GM23338 (cell line): ENCODE measurements at regions not wholly inside any gene's neighbourhood (a gene's known extent, or its start where the extent isn't known, plus 50 kb on each side); places are given as distances from the start of the nearest gene placed in this dataset.

ENCODE experiments used
- ATAC-seq: fragments of 200-7000 bp; cut with Tn5 transposase; 3 replicates; pipeline ENCODE4 v1.9.1; 2020
- DNase-seq: peaks from one replicate; pipeline ENCODE4 v3.0.0-alpha.2; 2015; ENCODE audit warnings: low spot score
- H2AFZ ChIP-seq: fragments of 200-600 bp; sonication (generic); 2 replicates; pipeline ENCODE4 v1.8.0; 2016; ENCODE audit warnings: antibody characterized with exemption, mild to moderate bottlenecking, moderate library complexity
- H3F3A ChIP-seq: fragments of 200-600 bp; sonication (generic); replicated peaks from 2 replicates; pipeline ENCODE4 v1.8.0; 2017; ENCODE audit warnings: antibody characterized with exemption, mixed run types, low read depth
- H3K27ac ChIP-seq: fragments of 200-600 bp; sonication (generic); 2 replicates; pipeline ENCODE4 v1.6.1; 2016; ENCODE audit warnings: low read depth
- H3K27me3 ChIP-seq: fragments of 200-600 bp; sonication (generic); 2 replicates; pipeline ENCODE4 v1.8.0; 2016; ENCODE audit warnings: mild to moderate bottlenecking, mixed run types, moderate library complexity; ENCODE audit not compliant: insufficient read depth
- H3K36me3 ChIP-seq: fragments of 200-600 bp; sonication (generic); 2 replicates; pipeline ENCODE4 v1.8.0; 2016; ENCODE audit warnings: mild to moderate bottlenecking; ENCODE audit not compliant: insufficient read depth
- H3K4me1 ChIP-seq: fragments of 200-600 bp; sonication (generic); 2 replicates; pipeline ENCODE4 v1.8.0; 2016; ENCODE audit warnings: mild to moderate bottlenecking, moderate library complexity; ENCODE audit not compliant: insufficient read depth
- H3K4me2 ChIP-seq: fragments of 200-600 bp; sonication (generic); 2 replicates; pipeline ENCODE4 v1.7.1; 2017; ENCODE audit warnings: mixed run types
- H3K4me3 ChIP-seq: fragments of 200-600 bp; sonication (generic); 2 replicates; pipeline ENCODE4 v1.6.1; 2016; ENCODE audit warnings: mixed run types
- H3K79me2 ChIP-seq: fragments of 200-600 bp; sonication (generic); replicated peaks from 2 replicates; pipeline ENCODE4 v1.8.0; 2017; ENCODE audit warnings: mild to moderate bottlenecking; ENCODE audit not compliant: insufficient read depth
- H3K9me2 ChIP-seq: fragments of 200-600 bp; sonication (generic); 2 replicates; pipeline ENCODE4 v1.8.0; 2017; ENCODE audit not compliant: insufficient read depth
- H4K20me1 ChIP-seq: fragments of 200-600 bp; sonication (generic); replicated peaks from 2 replicates; pipeline ENCODE4 v1.8.0; 2017; ENCODE audit warnings: mild to moderate bottlenecking; ENCODE audit not compliant: insufficient read depth
- H3K27ac Mint-ChIP-seq: 2 replicates; pipeline ENCODE4 v1.8.0; 2020; ENCODE audit warnings: inconsistent platforms, mild to moderate bottlenecking, moderate library complexity, mixed read lengths
- H3K27me3 Mint-ChIP-seq: 3 replicates; pipeline ENCODE4 v1.8.0; 2022; ENCODE audit warnings: low read depth, mild to moderate bottlenecking, moderate library complexity, mixed read lengths, inconsistent platforms; ENCODE audit not compliant: insufficient read depth, poor library complexity
- H3K36me3 Mint-ChIP-seq: 3 replicates; pipeline ENCODE4 v1.8.0; 2021; ENCODE audit warnings: low read depth, mild to moderate bottlenecking, inconsistent platforms, moderate library complexity, mixed read lengths
- H3K4me1 Mint-ChIP-seq: 3 replicates; pipeline ENCODE4 v1.8.0; 2020; ENCODE audit warnings: mild to moderate bottlenecking, inconsistent platforms, mixed read lengths
- H3K4me3 Mint-ChIP-seq: 3 replicates; pipeline ENCODE4 v1.8.0; 2021; ENCODE audit warnings: moderate library complexity, mild to moderate bottlenecking, inconsistent platforms, mixed read lengths
- H3K9me3 Mint-ChIP-seq: 3 replicates; pipeline ENCODE4 v1.8.0; 2020; ENCODE audit warnings: moderate library complexity, mild to moderate bottlenecking, inconsistent platforms, mixed read lengths
- CREB1 ChIP-seq: fragments of 250-450 bp; sonication (Bioruptor Pico); IDR thresholded peaks from 2 replicates; pipeline ENCODE4 v1.5.0; 2020; ENCODE audit warnings: low read depth, mild to moderate bottlenecking, moderate library complexity
- EZH2 ChIP-seq: fragments of 200-600 bp; sonication (generic); IDR thresholded peaks from one replicate; pipeline ENCODE4 v1.8.0; 2017; ENCODE audit warnings: antibody characterized with exemption, mild to moderate bottlenecking, low read depth; ENCODE audit not compliant: unreplicated experiment
- EZH2phosphoT487 ChIP-seq: fragments of 200-600 bp; sonication (generic); IDR thresholded peaks from one replicate; pipeline ENCODE4 v1.8.1; 2018; ENCODE audit warnings: antibody characterized with exemption; ENCODE audit not compliant: unreplicated experiment
- REST ChIP-seq: IDR thresholded peaks from one replicate; pipeline ENCODE4 v1.6.1; 2018; ENCODE audit warnings: antibody characterized with exemption; ENCODE audit not compliant: unreplicated experiment
- STAT1 ChIP-seq: IDR thresholded peaks from one replicate; pipeline ENCODE4 v1.6.1; 2016; ENCODE audit warnings: antibody characterized with exemption; ENCODE audit not compliant: unreplicated experiment
- TF ChIP-seq, protein P1 (sequence below): fragments of 250-450 bp; sonication (Bioruptor Pico); IDR thresholded peaks from 2 replicates; pipeline ENCODE4 v1.5.0; 2020; ENCODE audit warnings: mild to moderate bottlenecking, moderate library complexity

- TF ChIP-seq, protein P1, sequence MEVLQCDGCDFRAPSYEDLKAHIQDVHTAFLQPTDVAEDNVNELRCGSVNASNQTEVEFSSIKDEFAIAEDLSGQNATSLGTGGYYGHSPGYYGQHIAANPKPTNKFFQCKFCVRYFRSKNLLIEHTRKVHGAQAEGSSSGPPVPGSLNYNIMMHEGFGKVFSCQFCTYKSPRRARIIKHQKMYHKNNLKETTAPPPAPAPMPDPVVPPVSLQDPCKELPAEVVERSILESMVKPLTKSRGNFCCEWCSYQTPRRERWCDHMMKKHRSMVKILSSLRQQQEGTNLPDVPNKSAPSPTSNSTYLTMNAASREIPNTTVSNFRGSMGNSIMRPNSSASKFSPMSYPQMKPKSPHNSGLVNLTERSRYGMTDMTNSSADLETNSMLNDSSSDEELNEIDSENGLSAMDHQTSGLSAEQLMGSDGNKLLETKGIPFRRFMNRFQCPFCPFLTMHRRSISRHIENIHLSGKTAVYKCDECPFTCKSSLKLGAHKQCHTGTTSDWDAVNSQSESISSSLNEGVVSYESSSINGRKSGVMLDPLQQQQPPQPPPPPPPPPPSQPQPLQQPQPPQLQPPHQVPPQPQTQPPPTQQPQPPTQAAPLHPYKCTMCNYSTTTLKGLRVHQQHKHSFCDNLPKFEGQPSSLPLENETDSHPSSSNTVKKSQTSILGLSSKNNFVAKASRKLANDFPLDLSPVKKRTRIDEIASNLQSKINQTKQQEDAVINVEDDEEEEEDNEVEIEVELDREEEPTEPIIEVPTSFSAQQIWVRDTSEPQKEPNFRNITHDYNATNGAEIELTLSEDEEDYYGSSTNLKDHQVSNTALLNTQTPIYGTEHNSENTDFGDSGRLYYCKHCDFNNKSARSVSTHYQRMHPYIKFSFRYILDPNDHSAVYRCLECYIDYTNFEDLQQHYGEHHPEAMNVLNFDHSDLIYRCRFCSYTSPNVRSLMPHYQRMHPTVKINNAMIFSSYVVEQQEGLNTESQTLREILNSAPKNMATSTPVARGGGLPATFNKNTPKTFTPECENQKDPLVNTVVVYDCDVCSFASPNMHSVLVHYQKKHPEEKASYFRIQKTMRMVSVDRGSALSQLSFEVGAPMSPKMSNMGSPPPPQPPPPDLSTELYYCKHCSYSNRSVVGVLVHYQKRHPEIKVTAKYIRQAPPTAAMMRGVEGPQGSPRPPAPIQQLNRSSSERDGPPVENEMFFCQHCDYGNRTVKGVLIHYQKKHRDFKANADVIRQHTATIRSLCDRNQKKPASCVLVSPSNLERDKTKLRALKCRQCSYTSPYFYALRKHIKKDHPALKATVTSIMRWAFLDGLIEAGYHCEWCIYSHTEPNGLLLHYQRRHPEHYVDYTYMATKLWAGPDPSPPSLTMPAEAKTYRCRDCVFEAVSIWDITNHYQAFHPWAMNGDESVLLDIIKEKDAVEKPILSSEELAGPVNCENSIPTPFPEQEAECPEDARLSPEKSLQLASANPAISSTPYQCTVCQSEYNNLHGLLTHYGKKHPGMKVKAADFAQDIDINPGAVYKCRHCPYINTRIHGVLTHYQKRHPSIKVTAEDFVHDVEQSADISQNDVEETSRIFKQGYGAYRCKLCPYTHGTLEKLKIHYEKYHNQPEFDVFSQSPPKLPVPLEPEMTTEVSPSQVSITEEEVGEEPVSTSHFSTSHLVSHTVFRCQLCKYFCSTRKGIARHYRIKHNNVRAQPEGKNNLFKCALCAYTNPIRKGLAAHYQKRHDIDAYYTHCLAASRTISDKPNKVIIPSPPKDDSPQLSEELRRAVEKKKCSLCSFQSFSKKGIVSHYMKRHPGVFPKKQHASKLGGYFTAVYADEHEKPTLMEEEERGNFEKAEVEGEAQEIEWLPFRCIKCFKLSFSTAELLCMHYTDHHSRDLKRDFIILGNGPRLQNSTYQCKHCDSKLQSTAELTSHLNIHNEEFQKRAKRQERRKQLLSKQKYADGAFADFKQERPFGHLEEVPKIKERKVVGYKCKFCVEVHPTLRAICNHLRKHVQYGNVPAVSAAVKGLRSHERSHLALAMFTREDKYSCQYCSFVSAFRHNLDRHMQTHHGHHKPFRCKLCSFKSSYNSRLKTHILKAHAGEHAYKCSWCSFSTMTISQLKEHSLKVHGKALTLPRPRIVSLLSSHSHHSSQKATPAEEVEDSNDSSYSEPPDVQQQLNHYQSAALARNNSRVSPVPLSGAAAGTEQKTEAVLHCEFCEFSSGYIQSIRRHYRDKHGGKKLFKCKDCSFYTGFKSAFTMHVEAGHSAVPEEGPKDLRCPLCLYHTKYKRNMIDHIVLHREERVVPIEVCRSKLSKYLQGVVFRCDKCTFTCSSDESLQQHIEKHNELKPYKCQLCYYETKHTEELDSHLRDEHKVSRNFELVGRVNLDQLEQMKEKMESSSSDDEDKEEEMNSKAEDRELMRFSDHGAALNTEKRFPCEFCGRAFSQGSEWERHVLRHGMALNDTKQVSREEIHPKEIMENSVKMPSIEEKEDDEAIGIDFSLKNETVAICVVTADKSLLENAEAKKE (CRISPR knock-in tag), result no peak
These were observed 95.7 kb upstream of the DACH1 start (continued) for GRCh38 chr13:71962735-71963134.

DNA sequence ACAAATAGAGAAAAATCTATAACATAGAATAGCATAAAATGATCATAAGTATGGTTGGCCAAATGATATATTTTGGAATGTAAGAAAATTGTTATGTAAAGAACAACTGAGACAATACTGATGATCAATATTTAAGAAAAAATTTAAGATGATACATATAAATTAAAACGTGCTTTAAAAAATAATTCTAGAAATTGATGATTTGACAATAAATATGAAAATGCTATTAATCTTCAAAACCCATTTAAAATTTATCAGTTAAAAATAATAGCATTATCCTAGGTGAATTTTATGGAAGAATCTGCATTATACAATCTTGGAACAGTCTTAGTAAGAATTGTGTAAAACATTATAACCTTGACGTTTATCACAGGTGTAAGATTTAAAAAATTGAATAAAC is 95.1 kb upstream of the DACH1 start:
- no peak overlapping the region for H3K4me2 ChIP-seq
- no peak for DNase-seq
- H2AFZ ChIP-seq, result no peak overlapping the region
- Mint-ChIP-seq H3K27me3 (no peaks in the 10 kb centered on the region), H3K4me3 (no peak overlapping the region), H3K27ac (no peak overlapping the region), H3K36me3 (no peaks in the 10 kb centered on the region), H3K9me3 (no peaks in the 10 kb centered on the region), H3K4me1 (peaks cover 17% of the 10 kb centered on the region)
- H4K20me1 ChIP-seq, result no peaks in the 10 kb centered on the region
- H3K4me1 ChIP-seq, result peaks cover 9% of the 10 kb centered on the region; the same call in 1 of the 2 replicates
- no peaks in the 10 kb centered on the region for H3K9me2 ChIP-seq
- no peaks in the 10 kb centered on the region for H3K36me3 ChIP-seq
- H3K79me2 ChIP-seq, result no peaks in the 10 kb centered on the region
- H3K27me3 ChIP-seq, result no peaks in the 10 kb centered on the region
- H3K27ac ChIP-seq, result no peak overlapping the region
- H3K4me3 ChIP-seq, result no peak overlapping the region
- ATAC-seq, result no peak
- no peaks in the 10 kb centered on the region for H3F3A ChIP-seq
- no peak for TF ChIP-seq CREB1
- TF ChIP-seq, protein P1 (CRISPR knock-in tag), result no peak
- TF ChIP-seq STAT1, result no peak
- TF ChIP-seq EZH2, result no peak
- TF ChIP-seq EZH2phosphoT487, result no peak
- TF ChIP-seq REST, result no peak
